HCT116 (cell line): ENCODE measurements at regions not wholly inside any gene's neighbourhood (a gene's known extent, or its start where the extent isn't known, plus 50 kb on each side); places are given as distances from the start of the nearest gene placed in this dataset.
A peak's percentile ranks its signal among the peaks of the same experiment; 100 is the strongest.

Experiments
- ATAC-seq: fragments of 200-7000 bp; cut with Tn5 transposase; 2 replicates; pipeline ENCODE4 v1.9.1; 2020; ENCODE audit warnings: mild to moderate bottlenecking, moderate library complexity
- BruUV-seq: library from RNA; stranded (reverse); fragments of 400-500 nt; replicated peaks from 2 replicates; lab custom pipeline; 2021; lab: Mats Ljungman, UMichigan
- CTCF ChIA-PET: fragments of 300-600 bp; sonication (Branson Sonifier 250); formaldehyde crosslinking; loops from one replicate; lab custom pipeline; 2021; ENCODE audit warnings: antibody characterized with exemption; lab: Charles Lee
- POLR2A ChIA-PET: fragments of 300-600, 350-600 bp; sonication (Branson Sonifier 250); formaldehyde crosslinking; loops from one replicate; lab custom pipeline; 2021; ENCODE audit warnings: antibody characterized with exemption; lab: Charles Lee
- RAD21 ChIA-PET, 2 experiments: fragments of 300-600 bp; sonication (Branson Sonifier 250); formaldehyde crosslinking; loops; one replicate each; lab custom pipeline; 2023; ENCODE audit warnings: low total read pairs in 2 of 2; ENCODE audit not compliant: uncharacterized antibody in 2 of 2, unreplicated experiment in 2 of 2, low non-redundant PET in 1 of 2; lab: Charles Lee
- DNase-seq: peaks from one replicate; pipeline ENCODE4 v3.0.0-alpha.2; 2010; ENCODE audit warnings: low read depth, low spot score
- H2AFZ ChIP-seq: fragments of 200-600 bp; shearing (Covaris generic), sonication (generic); 2 replicates; pipeline ENCODE4 v1.6.1; 2017; ENCODE audit warnings: low read depth, mixed run types, mixed read lengths, antibody characterized with exemption, low read length; ENCODE audit not compliant: poor library complexity, severe bottlenecking
- H3K27ac ChIP-seq: 2 replicates; pipeline ENCODE4 v1.5.1; 2012; ENCODE audit warnings: low read depth, low read length
- H3K27me3 ChIP-seq: fragments of 200-600 bp; sonication (generic); 2 replicates; pipeline ENCODE4 v1.6.1; 2016; ENCODE audit warnings: mixed run types, low read length, mixed read lengths; ENCODE audit not compliant: insufficient read depth
- H3K36me3 ChIP-seq, 2 experiments: fragments of 200-500 bp in 1 of 2; fragments of 200-600 bp in 1 of 2; sonication (Bioruptor generic) in 1 of 2; sonication (generic) in 1 of 2; 2 replicates each; pipeline versions ENCODE4 v1.5.1 to v1.6.1; 2014 to 2016; ENCODE audit warnings: low read length in 2 of 2, inconsistent platforms in 1 of 2, mixed read lengths in 1 of 2, mixed run types in 1 of 2; ENCODE audit not compliant: insufficient read depth in 2 of 2, control insufficient read depth in 1 of 2
- H3K4me1 ChIP-seq, 2 experiments: fragments of 200-600 bp in 1 of 2; sonication (generic) in 1 of 2; 2 replicates each; pipeline versions ENCODE4 v1.5.1 to v1.6.1; 2012 to 2017; ENCODE audit warnings: low read length in 2 of 2, inconsistent platforms in 1 of 2, mild to moderate bottlenecking in 1 of 2, mixed read lengths in 1 of 2, mixed run types in 1 of 2, moderate library complexity in 1 of 2; ENCODE audit not compliant: insufficient read depth in 2 of 2, control insufficient read depth in 1 of 2
- H3K4me2 ChIP-seq: fragments of 200-600 bp; sonication (generic); 2 replicates; pipeline ENCODE4 v1.6.1; 2017; ENCODE audit warnings: mixed run types, low read length, mixed read lengths
- H3K4me3 ChIP-seq, 2 experiments: fragments of 200-600 bp in 1 of 2; sonication (generic) in 1 of 2; replicated peaks in 1 of 2; 2 replicates each; pipeline ENCODE4 v1.5.1; 2011 to 2016; ENCODE audit warnings: low read length in 2 of 2, control low read depth in 1 of 2, low read depth in 1 of 2, mild to moderate bottlenecking in 1 of 2, mixed read lengths in 1 of 2, mixed run types in 1 of 2
- H3K79me2 ChIP-seq: fragments of 200-600 bp; sonication (generic); 2 replicates; pipeline ENCODE4 v1.6.1; 2017; ENCODE audit warnings: mild to moderate bottlenecking, mixed run types, low read length, moderate library complexity, mixed read lengths; ENCODE audit not compliant: insufficient read depth
- H3K9ac ChIP-seq: fragments of 200-600 bp; sonication (generic); 2 replicates; pipeline ENCODE4 v1.6.1; 2016; ENCODE audit warnings: low read length, mixed read lengths
- H3K9me2 ChIP-seq: fragments of 200-600 bp; sonication (generic), shearing (Covaris generic); 2 replicates; pipeline ENCODE4 v1.6.1; 2017; ENCODE audit warnings: mixed run types, mild to moderate bottlenecking, moderate library complexity; ENCODE audit not compliant: insufficient read depth
- H3K9me3 ChIP-seq, 2 experiments: fragments of 200-500 bp in 1 of 2; fragments of 200-600 bp in 1 of 2; sonication (Bioruptor generic) in 1 of 2; sonication (generic) in 1 of 2; 2 replicates each; pipeline ENCODE4 v1.6.1; 2014 to 2017; ENCODE audit warnings: low read length in 2 of 2, mixed read lengths in 2 of 2, inconsistent platforms in 1 of 2, low read depth in 1 of 2, mild to moderate bottlenecking in 1 of 2, mixed run types in 1 of 2, moderate library complexity in 1 of 2; ENCODE audit not compliant: control insufficient read depth in 1 of 2, insufficient read depth in 1 of 2
- H4K20me1 ChIP-seq: fragments of 200-600 bp; sonication (generic), shearing (Covaris generic); 2 replicates; pipeline ENCODE4 v1.6.1; 2017; ENCODE audit warnings: mixed run types, mild to moderate bottlenecking, moderate library complexity; ENCODE audit not compliant: insufficient read depth
- CBX3 ChIP-seq: IDR thresholded peaks from 2 replicates; pipeline ENCODE4 v1.6.1; 2012; ENCODE audit warnings: low read depth
- EGR1 ChIP-seq: IDR thresholded peaks from 2 replicates; pipeline ENCODE4 v1.6.1; 2012; ENCODE audit warnings: low read depth
- EZH2 ChIP-seq: fragments of 200-600 bp; sonication (generic); IDR thresholded peaks from 2 replicates; pipeline ENCODE4 v1.6.1; 2017; ENCODE audit warnings: antibody characterized with exemption, mixed run types
- EZH2phosphoT487 ChIP-seq: fragments of 200-600 bp; IDR thresholded peaks from 2 replicates; pipeline ENCODE4 v1.6.1; 2018; ENCODE audit warnings: antibody characterized with exemption, borderline replicate concordance
- POLR2A ChIP-seq: IDR thresholded peaks from 2 replicates; pipeline ENCODE4 v1.7.0; 2011; ENCODE audit warnings: borderline replicate concordance; ENCODE audit not compliant: insufficient read depth, insufficient read length; ENCODE audit errors: extremely low read depth
- POLR2AphosphoS5 ChIP-seq: IDR thresholded peaks from 2 replicates; pipeline ENCODE4 v1.6.1; 2011; ENCODE audit warnings: mild to moderate bottlenecking, low read depth, low read length, moderate library complexity
- REST ChIP-seq: IDR thresholded peaks from 2 replicates; pipeline ENCODE4 v1.6.1; 2012; ENCODE audit warnings: low read depth
- SIN3A ChIP-seq: IDR thresholded peaks from 2 replicates; pipeline ENCODE4 v1.6.1; 2012; ENCODE audit warnings: low read depth
- SP1 ChIP-seq: IDR thresholded peaks from 2 replicates; pipeline ENCODE4 v1.6.1; 2012; ENCODE audit warnings: low read depth
- intact Hi-C: fragments of 100-400 bp; cut with micrococcal nuclease; formaldehyde crosslinking; loops from 2 replicates; pipeline ENCODE4 v1.10.0; 2022
- TF ChIP-seq, protein P1 (sequence below), 3 experiments: fragments of 200-600 bp in 1 of 3; sonication (generic) in 1 of 3; IDR thresholded peaks in 2 of 3; conservative IDR thresholded peaks in 1 of 3; 2 replicates each; pipeline ENCODE4 v1.5.1; 2012 to 2017; ENCODE audit warnings: low read depth in 2 of 3, low read length in 2 of 3, antibody characterized with exemption in 1 of 3, borderline replicate concordance in 1 of 3, control low read depth in 1 of 3, mild to moderate bottlenecking in 1 of 3, mixed read lengths in 1 of 3, mixed run types in 1 of 3, moderate library complexity in 1 of 3; ENCODE audit not compliant: insufficient read depth in 1 of 3

DNA sequence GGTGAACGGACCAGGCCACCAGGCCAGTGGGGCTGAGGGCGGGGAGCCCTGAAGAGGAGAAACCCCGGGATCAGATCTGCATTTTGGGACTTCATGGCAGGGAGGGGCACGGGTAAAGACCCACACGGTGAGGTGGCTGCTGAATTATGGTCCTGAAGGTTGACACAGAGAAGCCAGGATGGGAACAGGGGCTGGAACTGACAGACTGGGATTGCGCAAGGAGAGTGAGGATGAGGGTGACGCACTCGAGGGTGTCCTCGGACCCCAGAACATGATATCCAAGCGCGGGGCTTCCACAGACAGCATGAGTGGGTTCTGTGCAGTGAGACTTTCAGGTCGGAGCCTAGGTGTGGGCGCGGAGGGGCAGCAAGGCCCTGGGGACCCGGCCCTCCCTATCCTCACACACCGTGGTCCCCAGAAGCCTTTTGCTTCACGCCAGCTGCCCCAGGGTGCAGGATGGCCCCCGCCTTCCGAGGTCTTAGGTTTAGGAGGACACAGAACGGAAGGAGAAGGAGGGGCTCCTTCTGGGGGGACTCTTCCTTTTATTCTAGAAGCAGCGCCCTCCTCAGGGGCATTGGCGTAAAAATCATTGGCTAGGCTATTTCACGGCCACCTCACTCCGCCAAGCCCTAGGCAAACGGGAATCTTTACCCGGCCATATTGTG lies 416.8 kb upstream of the HS6ST1 start:
- ChIA-PET RAD21 (no interaction called here), POLR2A (no interaction called here), CTCF (no interaction called here)
- Histone ChIP-seq H3K36me3 (no peaks in the 10 kb centered on the region), H3K27me3 (no peaks in the 10 kb centered on the region), H3K4me1 (no peaks in the 10 kb centered on the region), H3K9me2 (no peaks in the 10 kb centered on the region), H3K4me2 (no peak overlapping the region), H3K9me3 (no peaks in the 10 kb centered on the region), H3K9ac (no peak overlapping the region), H2AFZ (no peak overlapping the region), H4K20me1 (no peaks in the 10 kb centered on the region), H3K79me2 (no peaks in the 10 kb centered on the region), H3K27ac (no peak overlapping the region), H3K4me3 (no peak overlapping the region)
- TF ChIP-seq, protein P1, sequence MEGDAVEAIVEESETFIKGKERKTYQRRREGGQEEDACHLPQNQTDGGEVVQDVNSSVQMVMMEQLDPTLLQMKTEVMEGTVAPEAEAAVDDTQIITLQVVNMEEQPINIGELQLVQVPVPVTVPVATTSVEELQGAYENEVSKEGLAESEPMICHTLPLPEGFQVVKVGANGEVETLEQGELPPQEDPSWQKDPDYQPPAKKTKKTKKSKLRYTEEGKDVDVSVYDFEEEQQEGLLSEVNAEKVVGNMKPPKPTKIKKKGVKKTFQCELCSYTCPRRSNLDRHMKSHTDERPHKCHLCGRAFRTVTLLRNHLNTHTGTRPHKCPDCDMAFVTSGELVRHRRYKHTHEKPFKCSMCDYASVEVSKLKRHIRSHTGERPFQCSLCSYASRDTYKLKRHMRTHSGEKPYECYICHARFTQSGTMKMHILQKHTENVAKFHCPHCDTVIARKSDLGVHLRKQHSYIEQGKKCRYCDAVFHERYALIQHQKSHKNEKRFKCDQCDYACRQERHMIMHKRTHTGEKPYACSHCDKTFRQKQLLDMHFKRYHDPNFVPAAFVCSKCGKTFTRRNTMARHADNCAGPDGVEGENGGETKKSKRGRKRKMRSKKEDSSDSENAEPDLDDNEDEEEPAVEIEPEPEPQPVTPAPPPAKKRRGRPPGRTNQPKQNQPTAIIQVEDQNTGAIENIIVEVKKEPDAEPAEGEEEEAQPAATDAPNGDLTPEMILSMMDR (IDR thresholded peaks at IDR 0.05 in 2 of 3, conservative IDR thresholded peaks at IDR 0.05 in 1 of 3; ENCODE audit: borderline replicate concordance in 1 of 3, insufficient read depth in 1 of 3, low read depth in 2 of 3, low read length in 2 of 3), result 0 out of 6 replicates have a peak, but pooled peaks of 1 of the 3 experiments have one; percentile 9
- TF ChIP-seq POLR2A, result no peak
- no TSS peak for BruUV-seq
- no peak for ATAC-seq
- no peak for DNase-seq
- intact Hi-C loops, result loop anchor here (5.0 kb wide), 1 partner anchor 1187 kb away; no protein-coding TSS in a partner anchor

DNA sequence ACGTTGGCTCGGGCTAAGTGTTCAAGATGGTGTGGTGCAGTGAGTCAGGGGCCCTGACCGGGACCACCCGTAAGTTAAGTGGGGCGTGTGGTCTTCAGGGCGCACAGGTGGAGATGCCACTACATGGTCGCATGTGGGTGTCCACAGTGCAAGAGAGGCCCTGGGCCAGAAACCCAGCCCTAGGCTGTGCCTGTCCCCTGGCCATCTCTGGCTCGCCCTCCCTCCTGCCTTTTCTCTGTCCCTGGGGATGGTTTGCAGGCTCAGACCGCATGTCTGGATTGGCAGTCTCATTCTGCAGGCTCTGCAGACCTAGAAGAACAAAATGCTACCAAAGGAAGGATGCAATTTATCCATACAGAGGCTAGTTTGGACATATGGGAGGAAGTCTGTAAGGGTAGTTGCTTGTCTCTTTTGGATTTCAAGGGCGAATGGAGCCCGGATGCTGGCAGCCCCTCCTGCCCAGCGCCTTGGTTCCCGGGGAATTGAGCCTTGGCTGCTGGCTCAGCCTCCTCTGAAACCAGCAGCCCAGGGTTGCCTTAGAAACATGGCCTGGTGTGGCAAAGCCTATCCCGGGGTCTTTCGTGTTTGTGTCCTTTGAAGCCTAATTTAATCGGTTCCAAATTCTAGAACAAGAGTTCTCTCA lies 417.5 kb upstream of the HS6ST1 start:
- no peak overlapping the region for H2AFZ ChIP-seq
- H3K9me3 ChIP-seq, result no peaks in the 10 kb centered on the region
- TF ChIP-seq SP1 (no peak), POLR2AphosphoS5 (no peak), REST (no peak), POLR2A (no peak), EZH2phosphoT487 (no peak), EGR1 (no peak), SIN3A (no peak), CBX3 (no peak), EZH2 (no peak)
- TF ChIP-seq, all 23 proteins: peak for 0
- no peak overlapping the region for H3K4me3 ChIP-seq
- H3K79me2 ChIP-seq, result no peaks in the 10 kb centered on the region
- H3K4me2 ChIP-seq, result peak overlapping the region; percentile 31; the same call in 1 of the 2 replicates
- H4K20me1 ChIP-seq, result no peaks in the 10 kb centered on the region
- no peaks in the 10 kb centered on the region for H3K4me1 ChIP-seq
- no peaks in the 10 kb centered on the region for H3K36me3 ChIP-seq
- CTCF ChIA-PET, result interaction anchor here (0.6 to 1.0 kb wide), 6 partner anchors 13 to 1187 kb away, joined by 3 to 7 read pairs (median 3); no protein-coding TSS in a partner anchor
- H3K27me3 ChIP-seq, result 0 out of 2 replicates have a peak, but pooled peaks cover 7% of the 10 kb centered on the region
- intact Hi-C loops, result loop anchor here (1.0 to 5.0 kb wide), 3 partner anchors 661 to 1186 kb away; no protein-coding TSS in a partner anchor
- no peak overlapping the region for H3K9ac ChIP-seq
- ATAC-seq (peak; percentile 26), DNase-seq (no peak)
- no peak overlapping the region for H3K27ac ChIP-seq
- POLR2A ChIA-PET, result no interaction called here
- RAD21 ChIA-PET, result interaction anchor here in 1 of 2 experiments (0.6 kb wide), 1 partner anchor 135 kb away, joined by 3 read pairs; no protein-coding TSS in a partner anchor
- no peaks in the 10 kb centered on the region for H3K9me2 ChIP-seq
- BruUV-seq, result no TSS peak
